ENCODE measurements at regions not wholly inside any gene's neighbourhood (a gene's known extent, or its start where the extent isn't known, plus 50 kb on each side); places are given as distances from the start of the nearest gene placed in this dataset.

GRCh38 chr7:354597-355470 is 64.9 kb downstream of the FOXL3 start:
- TF ChIP-seq CTCF (IDR thresholded peaks at IDR 0.05; ENCODE audit: poor library complexity) (no peak), EZH2phosphoT487 (IDR thresholded peaks at IDR 0.05; ENCODE audit: low read depth, severe bottlenecking, unreplicated experiment) (no peak), EZH2 (IDR thresholded peaks at IDR 0.05; ENCODE audit: borderline replicate concordance) (no peak)

Measured in hepatocyte (in vitro differentiated cells).